HL-60 (cell line): ENCODE measurements at regions not wholly inside any gene's neighbourhood (a gene's known extent, or its start where the extent isn't known, plus 50 kb on each side); places are given as distances from the start of the nearest gene placed in this dataset.

Source experiments
- CTCF ChIP-seq: IDR thresholded peaks from one replicate; pipeline ENCODE4 v1.5.1; 2011; ENCODE audit warnings: low read length, control low read depth, inconsistent platforms; ENCODE audit not compliant: insufficient read depth
- GABPA ChIP-seq: IDR thresholded peaks from 2 replicates; pipeline ENCODE4 v1.6.1; 2012; ENCODE audit warnings: low read depth
- POLR2AphosphoS5 ChIP-seq: IDR thresholded peaks from 2 replicates; pipeline ENCODE4 v1.6.1; 2012; ENCODE audit warnings: low read depth
- REST ChIP-seq: IDR thresholded peaks from 2 replicates; pipeline ENCODE4 v1.6.1; 2012; ENCODE audit warnings: low read depth; ENCODE audit not compliant: insufficient replicate concordance

- TF ChIP-seq CTCF = no peak
- TF ChIP-seq GABPA = no peak
- TF ChIP-seq REST = no peak
- TF ChIP-seq POLR2AphosphoS5 = no peak
Measured at GRCh38 chrX:18099745-18100144, 120.9 kb downstream of the BEND2 start.
